ENCODE measurements at regions not wholly inside any gene's neighbourhood (a gene's known extent, or its start where the extent isn't known, plus 50 kb on each side); places are given as distances from the start of the nearest gene placed in this dataset.
A peak's percentile ranks its signal among the peaks of the same experiment; 100 is the strongest.

DNA sequence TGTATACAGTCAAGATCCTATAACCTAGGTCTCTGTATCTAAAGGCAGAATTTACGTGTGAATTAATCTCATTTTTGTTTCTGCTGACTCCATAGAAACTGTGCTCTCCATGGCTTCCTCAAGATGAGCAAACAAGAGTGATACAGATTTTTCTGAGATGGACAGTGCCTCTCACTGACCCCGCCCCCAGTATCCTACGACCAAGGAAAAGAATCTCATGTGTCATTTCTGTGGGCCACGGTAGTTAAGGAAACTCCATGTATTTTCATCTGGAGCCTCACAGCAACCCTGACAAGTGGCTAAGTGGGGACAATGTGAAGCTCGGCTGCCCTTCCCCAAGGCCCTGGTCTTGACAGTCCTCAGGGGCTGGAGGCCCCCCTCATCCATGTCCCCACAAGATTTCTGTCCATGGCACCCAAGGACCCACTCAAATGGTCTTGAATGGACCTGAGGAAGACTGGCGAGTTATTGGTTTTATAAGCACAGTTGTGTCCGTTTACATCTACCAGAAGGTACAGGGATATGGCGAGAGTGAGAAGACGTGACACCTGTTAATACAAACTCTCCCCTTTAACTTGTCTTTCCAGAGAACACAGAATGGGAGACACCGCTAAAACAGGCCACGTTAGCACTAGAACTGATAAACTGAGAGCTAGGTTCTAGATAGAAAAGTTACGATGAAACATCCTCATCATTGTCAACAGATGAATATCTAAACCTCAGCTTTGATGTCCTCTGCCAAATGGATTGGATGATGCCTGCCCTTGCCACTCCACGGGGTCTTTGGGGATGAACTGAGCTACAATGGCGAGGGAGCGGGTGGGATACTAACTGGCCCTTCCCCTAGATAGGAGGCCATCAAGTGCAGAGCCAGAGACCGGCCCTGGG, 108.4 kb upstream of the EGLN3 start:
- no peaks in the 10 kb centered on the region for H3K36me3 ChIP-seq
- no peaks in the 10 kb centered on the region for H3K9me3 ChIP-seq
- H3K4me3 ChIP-seq = peak overlapping the region in 3 of 4 donors; percentile 50 to 62 (median 50)
- no peaks in the 10 kb centered on the region for H3K27me3 ChIP-seq
- no peaks in the 10 kb centered on the region for H3K4me1 ChIP-seq
- no peak for DNase-seq
- peak overlapping the region; percentile 46 to 93 (median 82) for H3K27ac ChIP-seq
- TF ChIP-seq, protein P1, sequence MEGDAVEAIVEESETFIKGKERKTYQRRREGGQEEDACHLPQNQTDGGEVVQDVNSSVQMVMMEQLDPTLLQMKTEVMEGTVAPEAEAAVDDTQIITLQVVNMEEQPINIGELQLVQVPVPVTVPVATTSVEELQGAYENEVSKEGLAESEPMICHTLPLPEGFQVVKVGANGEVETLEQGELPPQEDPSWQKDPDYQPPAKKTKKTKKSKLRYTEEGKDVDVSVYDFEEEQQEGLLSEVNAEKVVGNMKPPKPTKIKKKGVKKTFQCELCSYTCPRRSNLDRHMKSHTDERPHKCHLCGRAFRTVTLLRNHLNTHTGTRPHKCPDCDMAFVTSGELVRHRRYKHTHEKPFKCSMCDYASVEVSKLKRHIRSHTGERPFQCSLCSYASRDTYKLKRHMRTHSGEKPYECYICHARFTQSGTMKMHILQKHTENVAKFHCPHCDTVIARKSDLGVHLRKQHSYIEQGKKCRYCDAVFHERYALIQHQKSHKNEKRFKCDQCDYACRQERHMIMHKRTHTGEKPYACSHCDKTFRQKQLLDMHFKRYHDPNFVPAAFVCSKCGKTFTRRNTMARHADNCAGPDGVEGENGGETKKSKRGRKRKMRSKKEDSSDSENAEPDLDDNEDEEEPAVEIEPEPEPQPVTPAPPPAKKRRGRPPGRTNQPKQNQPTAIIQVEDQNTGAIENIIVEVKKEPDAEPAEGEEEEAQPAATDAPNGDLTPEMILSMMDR (IDR thresholded peaks at IDR 0.05) = no peak
- no peak for TF ChIP-seq POLR2A (IDR thresholded peaks at IDR 0.05)

- DNase-seq = no peak
- Histone ChIP-seq H3K4me3 (no peak overlapping the region), H3K27me3 (no peaks in the 10 kb centered on the region), H3K9me3 (no peaks in the 10 kb centered on the region), H3K27ac (no peak overlapping the region), H3K4me1 (no peaks in the 10 kb centered on the region), H3K36me3 (no peaks in the 10 kb centered on the region)
- TF ChIP-seq, protein P1 (IDR thresholded peaks at IDR 0.05) = no peak
- no peak for TF ChIP-seq POLR2A (IDR thresholded peaks at IDR 0.05)
Observed at GRCh38 chr14:34058510-34058909, 107.6 kb upstream of the EGLN3 start.

- Histone ChIP-seq H3K9me3 (no peaks in the 10 kb centered on the region), H3K4me3 (no peak overlapping the region), H3K4me1 (peaks cover 0 to 6% (median 0%) of the 10 kb centered on the region in 4 donors), H3K27ac (no peak overlapping the region), H3K36me3 (no peaks in the 10 kb centered on the region), H3K27me3 (no peaks in the 10 kb centered on the region)
- DNase-seq = no peak
- no peak for TF ChIP-seq POLR2A (IDR thresholded peaks at IDR 0.05)
- TF ChIP-seq, protein P1 (IDR thresholded peaks at IDR 0.05) = no peak
Observed at GRCh38 chr14:34056046-34056445, 105.2 kb upstream of the EGLN3 start.

- H3K36me3 ChIP-seq = no peaks in the 10 kb centered on the region
- H3K27me3 ChIP-seq = no peaks in the 10 kb centered on the region
- TF ChIP-seq, protein P1 (IDR thresholded peaks at IDR 0.05) = no peak
- peaks cover 0 to 6% (median 0%) of the 10 kb centered on the region in 4 donors for H3K4me1 ChIP-seq
- no peaks in the 10 kb centered on the region for H3K9me3 ChIP-seq
- no peak for DNase-seq
- no peak overlapping the region for H3K27ac ChIP-seq
- no peak overlapping the region for H3K4me3 ChIP-seq
Observed at GRCh38 chr14:34055157-34055950, 104.5 kb upstream of the EGLN3 start.

DNA sequence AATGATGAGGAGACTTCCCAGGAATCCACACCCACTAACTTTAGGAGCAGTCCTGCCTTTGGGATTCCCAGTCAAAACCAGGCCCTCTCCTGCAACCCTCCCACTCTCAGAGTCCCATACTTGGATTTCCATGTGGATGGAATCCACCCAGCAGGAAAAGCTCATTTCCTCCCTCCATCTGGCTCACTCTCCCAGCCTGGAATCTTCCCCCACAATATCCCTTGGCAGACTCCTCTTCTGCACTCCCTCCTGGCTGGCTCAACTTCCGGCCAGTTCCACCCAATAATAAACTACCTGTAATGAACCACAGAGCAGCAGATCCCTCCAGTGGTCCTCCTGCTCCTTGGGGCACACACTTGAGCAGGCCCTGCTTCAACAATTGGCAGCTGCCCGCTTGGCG, 102.8 kb upstream of the EGLN3 start:
- no peak for DNase-seq
- no peak for TF ChIP-seq POLR2A (IDR thresholded peaks at IDR 0.05)
- TF ChIP-seq, protein P1 (IDR thresholded peaks at IDR 0.05) = no peak
- Histone ChIP-seq H3K36me3 (no peaks in the 10 kb centered on the region), H3K4me1 (peaks cover 0 to 6% (median 0%) of the 10 kb centered on the region in 4 donors), H3K27me3 (no peaks in the 10 kb centered on the region), H3K4me3 (no peak overlapping the region), H3K27ac (peak overlapping the region in 1 of 4 donors; percentile 38), H3K9me3 (no peaks in the 10 kb centered on the region)

Measured in Peyer's patch (tissue), 4 donors.